Upper lobe of left lung (tissue), 4 donors: ENCODE measurements at regions not wholly inside any gene's neighbourhood (a gene's known extent, or its start where the extent isn't known, plus 50 kb on each side); places are given as distances from the start of the nearest gene placed in this dataset.

Experiments
- CTCF ChIP-seq, 6 experiments: fragments of 450-650 bp in 4 of 6; fragments of 200-600 bp in 2 of 6; sonication (generic) in 2 of 6; IDR thresholded peaks; one replicate each; pipeline ENCODE4 v1.5.1; 2016 to 2019; ENCODE audit warnings: antibody characterized with exemption in 6 of 6
- EP300 ChIP-seq, 4 donors: sonication (generic); formaldehyde crosslinking; IDR thresholded peaks; one replicate each; pipeline ENCODE4 v1.5.1; 2017; ENCODE audit warnings: antibody characterized with exemption in 4 of 4, control low read depth in 2 of 4
- POLR2A ChIP-seq, 4 donors: fragments of 450-650 bp; IDR thresholded peaks; one replicate each; pipeline ENCODE4 v1.5.1; 2016 to 2017; ENCODE audit warnings: antibody characterized with exemption in 4 of 4, mild to moderate bottlenecking in 2 of 4

DNA sequence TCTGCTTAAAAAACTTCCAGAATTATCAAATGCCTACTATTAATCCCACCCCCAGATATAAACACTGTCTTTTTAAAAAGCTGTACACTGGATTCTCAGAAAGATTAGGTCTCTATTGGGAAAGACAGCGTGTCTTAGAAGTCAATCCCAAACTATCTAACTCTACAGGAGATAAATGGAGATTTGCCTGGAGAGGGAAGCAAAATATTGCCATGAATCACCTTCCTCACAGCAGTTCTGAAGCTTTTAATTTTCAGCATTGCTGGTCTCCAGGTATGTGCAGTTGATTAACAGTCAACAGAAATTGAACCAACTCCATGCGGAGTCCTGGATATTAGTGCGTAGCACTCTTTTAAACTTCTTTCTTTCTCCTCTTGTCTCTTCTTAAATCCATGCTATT, 122.2 kb downstream of the DSC3 start:
- TF ChIP-seq CTCF (IDR thresholded peaks at IDR 0.05) (no peak), POLR2A (IDR thresholded peaks at IDR 0.05) (no peak), EP300 (IDR thresholded peaks at IDR 0.05) (no peak)
